Activated CD4-positive, alpha-beta T cell treated with anti-CD3 and anti-CD28 coated beads, Interleukin-2, amount 50 U/mL, for 16 hours (primary cell): ENCODE measurements at regions not wholly inside any gene's neighbourhood (a gene's known extent, or its start where the extent isn't known, plus 50 kb on each side); places are given as distances from the start of the nearest gene placed in this dataset.
A peak's percentile ranks its signal among the peaks of the same experiment; 100 is the strongest.

Experiments
- DNase-seq: peaks from one replicate; pipeline ENCODE4 v3.0.0-alpha.2; 2020

DNA sequence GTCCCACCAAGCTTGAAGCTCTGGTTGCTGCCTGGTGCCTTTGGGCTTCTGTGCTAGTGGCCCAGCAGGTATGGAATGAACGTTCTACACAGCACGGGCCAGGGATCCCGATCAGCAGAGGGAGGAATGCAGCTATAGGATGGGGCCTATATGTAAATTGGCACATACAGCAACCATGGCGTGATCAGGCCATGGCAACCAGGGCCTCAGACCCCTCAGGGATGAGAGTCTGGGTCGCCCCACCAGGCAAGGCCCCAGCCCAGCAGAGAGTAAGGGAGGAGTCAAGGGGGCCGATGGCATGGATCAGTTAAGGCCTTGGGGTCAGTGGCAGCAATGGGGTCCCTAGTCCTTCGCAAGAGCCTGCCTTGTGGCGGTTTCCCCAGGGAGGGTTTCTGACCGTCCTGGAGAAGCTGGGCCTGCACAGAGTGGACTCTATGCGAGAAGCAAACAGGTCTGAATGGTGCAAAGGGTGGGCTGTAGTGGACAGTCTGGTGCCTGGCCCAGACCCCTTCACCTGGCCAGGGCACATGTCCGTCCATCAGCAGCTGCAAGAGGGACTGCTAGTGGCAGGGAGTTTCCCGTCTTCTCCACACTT, 98.2 kb upstream of the SLC22A11 start:
- DNase-seq = no peak

DNA sequence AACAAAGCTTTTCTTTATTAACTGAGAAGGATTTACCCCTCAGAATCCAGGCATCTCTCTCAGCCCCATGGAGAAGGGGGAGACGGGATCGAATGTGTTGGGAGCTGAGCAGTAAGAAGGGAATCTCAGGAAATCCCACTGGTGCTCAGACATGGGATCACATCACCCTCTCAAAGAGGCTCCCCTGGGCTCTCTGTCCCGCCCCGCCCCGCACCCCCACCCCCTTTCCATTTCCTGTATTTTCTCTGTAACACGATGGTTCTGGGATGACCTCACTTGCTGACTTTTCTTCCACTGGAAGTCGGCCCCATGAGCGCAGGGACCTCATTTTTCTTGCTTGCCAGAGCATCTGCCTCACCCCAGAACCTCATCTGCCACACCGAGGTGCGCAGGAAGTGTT, 96.7 kb upstream of the SLC22A11 start:
- no peak for DNase-seq

DNA sequence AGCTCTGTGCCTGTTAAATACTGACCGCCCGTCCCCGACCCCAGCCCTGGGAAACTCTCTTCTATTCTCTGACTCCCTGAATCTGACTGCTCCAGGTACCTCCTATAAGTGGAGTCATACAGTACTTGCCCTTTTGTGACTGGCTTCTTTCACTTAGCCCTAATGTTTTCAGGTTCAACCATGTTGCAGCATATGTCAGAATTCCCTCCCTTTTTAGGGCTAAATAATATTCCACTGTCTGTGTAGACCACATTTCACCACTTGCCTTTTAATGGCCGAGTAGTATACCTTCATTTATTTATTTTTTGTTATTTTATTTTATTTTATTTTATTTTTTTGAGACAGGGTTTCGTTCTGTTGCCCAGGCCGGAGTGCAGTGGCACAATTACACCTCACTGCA, 96.1 kb upstream of the SLC22A11 start:
- no peak for DNase-seq

DNA sequence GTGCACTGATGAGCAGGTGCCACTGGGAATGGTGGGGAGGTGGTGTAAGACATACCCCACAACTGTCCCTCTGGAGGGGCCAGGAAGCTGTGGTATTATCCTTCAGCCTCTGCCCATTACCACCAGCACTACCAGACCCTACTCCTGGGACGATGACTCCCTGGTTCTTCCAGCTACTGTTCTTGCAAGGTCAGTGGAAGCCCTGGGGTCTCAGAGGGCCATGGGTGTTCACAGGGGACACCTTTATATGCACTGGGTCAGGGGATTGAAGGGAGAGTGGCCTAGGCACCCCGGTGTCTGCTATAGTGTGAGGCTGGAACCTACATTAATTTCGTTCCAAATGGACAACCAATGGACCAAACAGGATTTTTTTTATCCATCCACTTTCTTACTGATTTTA, 94.7 kb upstream of the SLC22A11 start:
- DNase-seq = no peak

DNA sequence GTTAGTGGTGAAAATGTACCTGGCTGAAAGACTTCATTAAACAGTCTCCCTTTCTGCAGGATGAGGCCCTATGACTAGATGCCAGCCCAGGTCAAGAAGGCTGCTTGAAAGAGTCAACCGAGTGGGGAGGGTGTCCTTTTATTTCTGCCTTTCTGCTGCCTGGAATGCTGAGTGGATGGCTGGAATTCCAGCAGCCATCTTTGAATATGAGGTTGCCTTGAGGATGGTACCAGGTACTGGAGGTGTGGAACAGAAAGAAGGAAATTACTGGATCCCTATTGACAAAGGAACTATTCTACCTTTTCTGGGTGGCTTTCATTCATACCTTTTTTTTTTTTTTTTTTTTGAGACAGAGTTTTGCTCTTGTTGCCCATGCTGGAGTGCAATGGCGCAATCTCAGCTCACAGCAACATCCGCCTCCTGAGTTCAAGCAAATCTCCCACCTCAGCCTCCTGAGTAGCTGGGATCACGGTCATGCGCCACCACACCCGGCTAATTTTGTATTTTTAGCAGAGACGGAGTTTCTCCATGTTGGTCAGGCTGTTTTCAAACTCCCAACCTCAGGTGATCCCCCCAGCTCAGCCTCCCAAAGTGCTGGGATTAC, 89.5 kb upstream of the SLC22A11 start:
- no peak for DNase-seq

DNA sequence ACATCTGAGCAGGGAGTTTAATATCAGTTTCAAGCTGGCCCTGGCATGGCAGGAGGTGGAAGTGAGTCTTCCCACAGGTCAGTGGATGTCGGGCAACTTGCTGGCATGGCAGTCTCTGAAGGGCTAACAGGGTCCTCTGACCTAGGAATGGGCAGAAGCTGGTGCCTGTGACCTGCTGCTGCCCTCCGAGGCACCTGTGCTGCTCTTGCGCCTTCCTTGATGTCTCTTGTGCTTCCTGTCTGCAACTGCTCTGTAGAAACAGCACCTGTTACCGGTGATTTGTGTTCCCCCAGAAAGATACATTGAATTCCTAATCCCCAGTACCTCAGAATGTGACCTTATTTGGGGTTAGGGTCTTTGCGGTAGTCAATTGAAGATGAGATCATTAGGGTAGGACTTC, 86.5 kb upstream of the SLC22A11 start:
- no peak for DNase-seq

DNA sequence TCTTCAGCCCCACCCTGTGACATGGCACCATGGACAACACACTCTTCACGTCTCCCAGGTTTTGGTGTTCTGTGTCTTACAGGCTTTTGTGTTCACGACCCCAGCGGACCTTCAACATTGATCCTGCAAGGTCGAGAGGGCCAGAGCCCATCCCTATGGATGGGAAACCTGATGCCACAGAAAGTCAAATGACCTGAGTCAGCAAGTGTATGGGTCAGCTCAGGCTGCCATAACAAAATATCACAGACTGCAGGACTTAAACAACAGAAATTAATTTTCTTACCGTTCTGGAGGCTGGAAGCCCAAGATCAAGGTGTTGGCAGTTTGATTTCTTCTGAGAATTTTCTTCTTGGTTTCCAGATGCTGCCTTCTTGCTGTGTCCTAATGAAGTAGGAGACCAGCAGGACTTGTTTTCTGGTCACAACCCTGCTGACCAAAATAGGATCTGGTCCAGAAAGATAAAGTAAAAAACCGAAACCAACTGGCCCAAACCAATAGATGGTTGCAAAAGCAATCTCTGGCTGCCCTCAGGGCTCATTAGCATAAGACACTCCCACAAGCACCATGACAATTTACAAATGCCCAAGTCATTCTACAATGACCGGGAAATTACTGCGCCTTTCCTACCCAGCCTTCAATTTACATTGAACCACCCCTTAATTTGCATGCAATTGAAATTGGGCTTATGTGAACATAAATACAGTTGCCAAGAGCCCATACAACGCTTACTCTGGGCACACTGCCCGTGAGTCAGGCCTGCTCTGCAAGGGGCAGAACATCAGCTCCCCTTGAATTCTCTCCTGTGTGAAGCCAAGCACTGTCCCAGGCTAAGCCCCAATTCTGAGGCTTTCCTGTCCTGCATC, 82.9 kb upstream of the SLC22A11 start:
- DNase-seq = no peak

DNA sequence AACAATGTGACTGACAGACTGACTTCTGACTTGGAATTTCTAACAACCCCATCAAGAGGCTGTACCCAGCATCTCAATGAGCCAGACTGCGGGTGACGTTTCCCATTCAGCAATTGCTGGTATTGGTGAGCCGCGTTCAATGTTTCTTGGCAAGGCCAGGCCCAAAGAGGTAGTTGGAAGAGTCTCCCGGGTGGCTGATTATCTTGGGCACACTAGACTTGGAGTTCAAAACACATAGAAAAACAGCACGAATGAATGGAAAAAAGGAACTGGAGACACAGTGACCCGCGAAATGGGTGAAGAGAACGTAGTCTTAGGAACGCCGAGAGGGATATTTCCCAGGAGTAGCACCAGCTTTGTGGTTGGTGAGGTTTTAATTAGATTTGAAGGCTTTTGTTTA, 81.1 kb upstream of the SLC22A11 start:
- DNase-seq = no peak

DNA sequence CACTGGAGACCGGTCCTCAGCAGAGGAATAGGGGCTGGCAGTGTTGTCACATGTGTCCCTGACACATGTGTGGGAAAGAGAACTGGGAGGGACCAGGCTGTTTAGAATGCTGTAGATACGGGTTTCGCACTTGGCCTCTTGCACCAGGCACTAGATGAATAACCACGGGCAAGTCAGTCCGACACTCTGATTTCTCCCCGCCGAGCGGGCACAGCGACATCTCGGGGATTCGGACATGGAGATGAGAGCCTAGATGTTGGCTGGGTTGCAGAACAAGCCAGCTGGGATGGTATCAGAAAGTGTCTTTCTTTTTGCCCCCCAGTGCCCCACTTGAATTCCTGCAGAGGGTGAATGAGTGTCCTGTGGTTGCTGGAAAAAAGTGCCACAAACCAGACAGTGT, 80.6 kb upstream of the SLC22A11 start:
- DNase-seq = no peak

DNA sequence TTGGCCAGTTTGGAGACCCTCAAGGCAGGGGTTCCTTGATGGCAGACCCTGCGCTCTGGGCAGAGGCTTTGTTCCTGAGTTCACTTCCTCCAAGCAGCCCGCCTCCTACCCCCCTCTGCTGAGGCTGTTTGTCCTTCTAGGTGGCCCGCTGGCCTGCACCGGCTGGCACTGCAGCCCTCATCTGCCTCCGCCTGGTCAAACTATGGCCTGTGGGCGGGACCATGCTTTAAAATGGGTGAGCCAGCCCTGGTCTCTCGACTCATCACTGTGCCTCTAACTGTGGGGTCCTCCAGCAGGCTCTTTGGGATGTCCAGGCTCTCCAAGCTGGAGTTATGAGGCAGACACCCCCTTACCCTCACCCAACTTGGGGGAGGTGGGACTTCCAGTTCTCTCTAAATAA, 78.9 kb upstream of the SLC22A11 start:
- DNase-seq = no peak

DNA sequence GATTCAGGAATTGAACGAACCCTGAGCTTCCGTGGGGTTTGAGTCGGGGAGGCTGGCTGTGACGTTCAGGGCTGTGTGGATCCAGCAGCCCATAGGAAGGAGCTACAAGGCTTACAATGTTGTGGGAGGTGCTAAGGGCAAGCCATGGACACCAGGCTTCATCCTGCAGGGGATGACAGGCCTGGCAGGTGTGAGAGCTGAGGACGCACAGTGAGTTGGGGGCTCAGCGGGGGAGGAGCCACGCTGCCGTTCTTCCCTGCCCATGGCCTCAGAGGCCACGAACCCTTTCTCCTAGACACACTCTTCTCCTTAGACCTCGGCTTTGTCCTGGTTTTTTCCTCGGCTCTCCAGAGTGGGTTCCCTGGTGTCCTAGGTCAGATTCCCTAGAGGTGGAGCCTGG, 78.1 kb upstream of the SLC22A11 start:
- DNase-seq = no peak

DNA sequence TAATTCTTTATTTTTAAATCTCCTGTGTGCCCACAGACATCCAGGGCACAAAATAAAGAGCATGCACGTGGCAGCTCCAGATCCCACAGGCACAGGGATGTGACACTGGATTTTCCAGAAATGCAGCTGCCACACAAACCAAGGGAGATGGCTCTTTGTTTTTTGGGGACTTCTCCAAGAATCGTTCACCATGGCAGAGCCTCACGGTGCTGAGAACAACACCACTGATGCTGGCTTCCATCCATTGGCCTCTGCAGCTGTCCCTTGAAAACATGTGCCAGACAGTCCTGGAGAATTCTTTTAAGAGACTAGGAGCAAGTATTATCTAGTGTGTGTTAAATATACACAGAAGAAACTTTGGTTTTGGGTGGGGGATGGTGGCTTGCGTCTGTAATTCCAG, 73.2 kb upstream of the SLC22A11 start:
- no peak for DNase-seq

DNA sequence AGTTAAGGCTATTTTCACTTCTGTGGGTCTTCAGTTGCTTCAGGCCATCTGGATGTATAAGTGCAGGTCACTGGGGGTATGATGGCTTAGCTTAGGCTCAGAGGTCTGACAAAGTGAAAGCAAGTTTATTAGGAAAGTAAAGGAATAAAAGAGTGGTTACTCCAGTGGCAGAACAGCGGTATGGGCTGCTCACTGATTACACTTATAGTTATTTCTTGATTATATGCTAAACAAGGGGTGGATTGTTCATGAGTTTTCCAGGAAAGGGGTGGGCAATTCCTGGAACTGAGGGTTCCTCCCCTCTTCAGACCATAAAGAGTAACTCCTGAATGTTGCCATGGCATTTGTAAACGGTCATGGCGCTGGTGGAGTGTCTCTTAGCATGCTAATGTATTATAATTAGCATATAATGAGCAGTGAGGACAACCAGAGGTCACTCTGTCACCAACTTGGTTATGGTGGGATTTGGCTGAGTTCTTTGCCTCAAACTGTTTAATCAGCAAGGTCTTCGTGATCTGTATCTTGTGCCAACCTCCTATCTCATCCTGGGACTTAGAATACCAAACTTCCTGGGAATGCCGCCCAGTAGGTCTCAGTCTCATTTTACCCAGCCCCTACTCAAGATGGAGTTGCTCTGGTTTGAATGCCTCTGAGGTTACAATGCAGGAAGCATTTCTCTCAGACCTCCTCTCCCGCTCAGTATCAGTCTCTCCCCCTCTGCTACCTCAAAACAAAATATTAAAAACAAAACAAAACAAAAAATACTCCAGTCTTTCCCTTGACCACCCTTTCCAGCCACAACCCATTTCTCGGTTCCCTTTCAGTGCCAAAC, 71.3 kb upstream of the SLC22A11 start:
- no peak for DNase-seq

DNA sequence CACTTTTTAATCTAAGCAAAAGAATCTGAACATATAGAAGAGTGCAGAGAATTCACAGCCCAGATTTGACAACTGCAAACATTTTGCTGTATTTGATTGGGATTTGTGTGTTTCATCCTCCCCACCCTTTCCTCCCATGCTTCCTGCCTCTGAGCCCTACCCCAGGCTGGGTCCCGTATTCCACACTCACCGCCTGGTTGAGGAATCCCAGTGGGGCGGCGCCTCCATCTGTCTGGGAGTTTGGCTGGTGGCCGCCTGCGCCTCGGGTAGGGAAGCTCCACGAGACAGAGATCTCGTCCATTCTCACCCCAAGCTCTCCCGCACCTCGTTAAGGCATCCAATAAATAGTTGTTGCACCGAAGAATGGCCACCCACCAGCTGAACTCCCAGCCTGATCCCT, 70.7 kb upstream of the SLC22A11 start:
- DNase-seq = no peak

DNA sequence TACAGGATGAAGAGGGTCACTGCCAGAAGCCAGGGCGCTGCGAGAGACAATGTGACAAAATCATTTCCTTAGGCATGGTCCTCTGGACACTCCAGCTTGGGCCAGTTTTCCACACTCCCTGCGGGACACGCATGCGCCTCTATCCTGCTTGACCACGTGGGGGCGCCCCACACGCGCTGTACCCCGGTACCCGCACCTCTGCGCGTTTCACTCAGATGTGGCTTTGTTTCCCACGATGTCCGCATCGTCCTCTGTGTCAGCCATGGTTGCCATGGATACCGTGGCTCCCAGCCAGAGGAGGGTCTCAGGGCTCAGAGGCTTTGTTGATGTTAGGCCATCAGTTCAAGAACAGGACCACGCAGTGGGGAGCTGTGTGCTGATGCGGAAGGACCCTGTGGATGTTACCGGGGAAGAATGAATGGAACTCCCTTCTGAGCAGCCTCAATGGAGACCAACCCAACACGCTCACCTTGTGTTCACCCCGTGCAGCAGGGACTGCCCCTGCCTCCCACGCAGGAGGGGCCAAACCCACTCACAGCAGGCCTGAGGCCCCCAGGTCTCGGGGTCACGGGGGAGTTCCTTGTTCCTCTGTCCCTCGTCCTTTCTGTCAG, 65.8 kb upstream of the SLC22A11 start:
- peak; percentile 49 for DNase-seq

DNA sequence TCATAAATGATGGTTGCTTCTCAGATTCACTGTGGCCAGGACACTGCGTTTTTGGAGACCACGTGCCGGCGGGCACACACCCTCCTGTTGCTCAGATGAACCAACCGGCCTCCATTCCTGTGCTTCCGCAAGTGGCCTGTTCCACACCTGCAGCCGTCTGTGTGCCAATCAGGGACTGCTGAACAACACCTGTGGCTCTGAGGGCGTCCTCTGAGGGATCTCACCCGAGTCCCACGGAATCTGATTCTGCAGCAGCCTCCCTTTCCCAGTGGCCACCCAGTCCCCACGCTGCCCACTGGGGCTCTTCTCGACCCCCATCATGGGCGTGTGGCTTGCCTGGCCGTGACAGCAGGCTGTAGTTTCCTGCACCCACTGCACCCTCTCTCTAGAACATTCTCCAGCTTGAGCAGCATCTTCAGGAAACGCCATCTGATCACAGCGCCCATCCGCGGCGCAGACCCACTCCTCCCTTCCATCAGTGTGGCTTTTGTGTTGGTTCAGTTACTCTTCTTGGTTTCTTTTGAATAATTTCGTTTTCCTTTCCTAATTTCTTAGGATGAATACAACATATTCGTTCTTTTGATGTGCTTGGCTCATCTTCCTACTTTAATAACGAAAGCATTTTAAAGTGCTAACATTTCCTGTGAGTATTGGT, 65.1 kb upstream of the SLC22A11 start:
- no peak for DNase-seq

DNA sequence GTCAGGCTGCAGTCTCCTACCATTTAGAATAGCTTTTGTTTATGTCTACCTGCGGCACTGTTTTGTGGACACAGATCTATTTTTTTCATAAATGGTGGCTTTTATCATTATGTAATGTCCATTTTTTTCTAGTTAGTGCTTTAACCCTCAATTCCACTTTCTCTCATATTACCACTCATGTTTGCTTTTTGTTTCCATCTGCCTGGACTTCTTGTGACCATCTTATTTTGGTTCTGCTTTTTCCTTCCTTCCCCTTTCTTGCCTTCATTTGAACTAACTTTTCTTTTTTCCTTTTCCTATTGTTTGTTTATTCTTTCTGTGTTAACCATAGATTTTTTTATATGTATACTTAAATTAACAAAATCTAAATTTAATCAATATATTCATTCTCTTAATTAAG, 63.2 kb upstream of the SLC22A11 start:
- no peak for DNase-seq

DNA sequence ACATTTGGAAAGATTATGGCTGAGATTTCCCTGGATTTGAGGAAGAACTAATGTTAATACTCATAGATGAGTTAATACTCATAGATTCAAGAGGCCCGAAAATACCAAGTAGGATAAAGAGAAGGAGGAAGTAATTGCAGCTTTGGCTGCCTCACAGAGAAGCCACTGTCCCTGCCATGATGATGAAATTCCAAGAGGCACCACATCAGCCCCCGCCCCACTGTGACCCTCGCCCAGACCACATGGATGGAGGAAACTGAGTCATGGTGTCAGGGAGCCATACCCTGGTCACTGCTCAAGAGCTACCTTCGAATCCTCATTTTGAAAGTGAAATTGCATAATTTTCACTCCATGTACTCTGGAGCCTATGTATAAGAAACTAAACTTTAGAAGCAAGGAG, 57.6 kb upstream of the SLC22A11 start:
- no peak for DNase-seq

DNA sequence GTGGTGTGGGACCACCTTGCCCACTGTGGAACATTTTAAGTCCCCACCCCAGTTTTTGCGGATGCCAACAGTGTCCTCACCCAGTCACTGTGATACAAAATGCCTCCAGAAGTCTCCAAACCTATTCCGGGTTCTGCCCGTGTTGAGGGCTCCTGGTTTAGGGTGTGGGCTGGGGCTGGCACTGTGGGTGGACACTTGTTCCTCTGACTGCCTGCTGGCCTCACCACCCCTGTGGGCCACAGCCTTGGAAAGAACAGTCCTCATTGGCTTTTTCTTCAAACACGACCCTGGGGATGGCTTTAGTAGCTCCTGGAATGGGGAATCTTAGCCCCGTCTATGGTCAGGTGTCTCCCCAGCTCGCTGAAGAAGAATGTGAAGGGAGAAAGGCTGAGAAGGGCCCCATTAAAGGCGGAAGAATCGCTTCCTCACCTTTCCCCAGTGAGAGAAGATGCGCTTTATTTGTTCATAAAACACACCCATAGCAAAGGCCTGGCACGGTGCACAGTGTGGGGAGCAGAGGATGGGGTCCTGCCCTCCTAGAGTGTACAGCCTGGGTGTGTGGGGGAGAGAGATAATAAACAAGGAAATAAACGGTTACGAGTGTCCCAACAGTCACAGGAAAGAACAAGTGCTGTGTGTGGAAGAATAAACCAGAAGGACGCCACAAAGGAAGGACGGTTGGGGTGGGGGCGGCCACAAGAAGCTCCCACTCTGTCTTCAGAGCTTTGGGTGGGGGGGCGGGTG, 56.3 kb upstream of the SLC22A11 start:
- DNase-seq = no peak

DNA sequence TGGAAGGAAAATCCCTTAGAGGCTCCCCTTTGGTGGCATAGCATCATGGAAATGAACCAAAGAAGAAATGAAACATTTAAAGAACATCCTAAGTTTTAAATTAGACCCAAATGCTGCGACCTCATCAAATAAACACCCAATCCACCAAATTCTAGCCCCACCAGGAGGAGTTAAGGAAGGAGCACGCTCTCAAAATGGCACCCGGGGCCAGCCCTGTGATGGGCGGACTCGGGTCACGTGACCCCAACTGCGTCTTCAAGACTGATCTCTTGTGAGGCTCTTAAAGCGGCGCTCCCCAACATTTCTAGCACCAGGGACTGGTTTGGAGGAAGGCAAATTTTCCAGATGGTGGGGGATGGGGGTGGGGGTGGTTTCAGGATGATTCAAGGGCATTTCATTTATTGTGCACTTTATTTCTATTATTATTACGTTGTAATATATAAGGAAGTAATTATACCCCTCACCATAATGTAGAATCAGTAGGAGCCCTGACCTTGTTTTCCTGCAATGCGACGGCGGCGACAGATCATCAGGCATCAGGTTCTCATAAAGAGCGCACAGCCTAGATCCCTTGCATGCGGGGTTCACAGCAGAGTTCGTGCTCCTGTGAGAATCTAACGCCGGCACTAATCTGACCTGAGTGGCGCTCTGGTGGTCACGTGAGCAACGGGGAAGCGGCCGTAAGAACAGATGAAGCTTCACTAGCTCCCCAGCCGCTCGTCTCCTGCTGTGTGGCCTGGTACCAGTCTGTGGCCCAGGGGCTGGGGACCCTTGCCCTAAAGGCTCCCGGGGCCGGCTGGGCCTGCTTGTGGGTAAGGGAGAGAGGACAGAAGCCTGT, 55.3 kb upstream of the SLC22A11 start:
- no peak for DNase-seq
